Mammary epithelial cell (primary cell): ENCODE measurements at regions not wholly inside any gene's neighbourhood (a gene's known extent, or its start where the extent isn't known, plus 50 kb on each side); places are given as distances from the start of the nearest gene placed in this dataset.
"Not testable (repeated sequence)": the region's sequence is repeated elsewhere in the genome, so short reads cannot be mapped to it uniquely, and the experiment has no call there.

Experiments
- CTCF ChIP-seq, 2 donors: IDR thresholded peaks in 1 of 2; conservative IDR thresholded peaks in 1 of 2; 2 replicates each; pipeline ENCODE4 v1.5.1; 2011 to 2012; ENCODE audit warnings: inconsistent platforms in 2 of 2, low read length in 2 of 2, mild to moderate bottlenecking in 2 of 2, control low read depth in 1 of 2, low read depth in 1 of 2; ENCODE audit not compliant: insufficient read depth in 1 of 2; ENCODE audit errors: extremely low read depth in 1 of 2
- EZH2 ChIP-seq: IDR thresholded peaks from 2 replicates; pipeline ENCODE4 v1.6.1; 2012; ENCODE audit warnings: low read length, inconsistent platforms, borderline replicate concordance

- not testable (repeated sequence) for TF ChIP-seq EZH2; CTCF (conservative IDR thresholded peaks at IDR 0.05 in 1 of 2, IDR thresholded peaks at IDR 0.05 in 1 of 2; ENCODE audit: extremely low read depth in 1 of 2, insufficient read depth in 1 of 2, low read depth in 1 of 2, low read length in 2 of 2)
Measured at GRCh38 chr7:106714590-106715442, 53.9 kb upstream of the CCDC71L start.
